ENCODE measurements at regions not wholly inside any gene's neighbourhood (a gene's known extent, or its start where the extent isn't known, plus 50 kb on each side); places are given as distances from the start of the nearest gene placed in this dataset.
"Not testable (repeated sequence)": the region's sequence is repeated elsewhere in the genome, so short reads cannot be mapped to it uniquely, and the experiment has no call there.

DNA sequence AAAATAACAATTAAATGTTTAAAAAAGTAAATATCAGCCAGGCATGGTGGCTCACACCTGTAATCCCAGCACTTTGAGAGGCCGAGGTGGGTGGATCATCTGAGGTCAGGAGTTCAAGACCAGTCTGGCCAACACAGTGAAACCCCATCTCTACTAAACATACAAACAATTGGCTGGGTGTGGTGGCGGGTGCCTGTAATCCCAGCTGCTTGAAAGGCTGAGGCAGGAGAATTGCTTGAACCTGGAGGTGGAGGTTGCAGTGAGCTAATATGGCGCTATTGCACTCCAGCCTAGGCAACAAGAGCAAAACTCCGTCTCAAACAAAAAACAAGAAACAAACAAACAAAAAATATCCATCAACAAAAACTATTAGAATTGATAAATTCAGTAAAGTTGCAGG lies 77.5 kb downstream of the SNX5 start:
- not testable (repeated sequence) for H3K4me3 ChIP-seq; H3K27me3 ChIP-seq (replicated peaks in 1 of 7); DNase-seq; H3K27ac ChIP-seq; H3K36me3 ChIP-seq
- Histone ChIP-seq H3K9me3 (peaks cover 0 to 15% (median 8%) of the 10 kb centered on the region in 8 donors), H3K4me1 (peaks cover 3 to 47% (median 28%) of the 10 kb centered on the region in 6 donors)
- intact Hi-C loops (cut with DNase I; ENCODE audit: low total_unique reads), result loop anchor here (10.0 kb wide), 1 partner anchor 386 kb away; no protein-coding TSS in a partner anchor
- 92 to 96% (median 95%) methylated on average over 4 of the region's 4 CpGs for WGBS, 5 donors

DNA sequence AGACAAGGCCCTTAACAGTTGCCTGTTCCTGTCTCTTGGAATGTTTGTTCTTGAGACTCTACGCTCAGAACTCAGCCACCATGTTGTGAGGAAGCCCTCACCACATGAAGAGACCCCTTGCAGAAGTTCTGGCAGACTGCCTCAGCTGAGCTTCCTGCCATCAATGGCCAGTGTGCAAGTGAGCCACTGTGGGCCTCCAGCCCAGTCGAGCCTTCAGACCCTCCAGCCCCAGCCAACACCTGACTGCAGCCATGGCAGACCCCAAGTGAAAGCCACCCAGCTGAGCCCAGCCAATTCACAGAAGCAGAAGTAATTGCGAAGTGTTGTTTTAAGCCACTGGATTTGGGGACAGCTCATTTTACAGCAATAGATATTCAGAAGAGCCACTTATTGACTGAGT lies 78.3 kb downstream of the SNX5 start:
- DNase-seq, result peak; percentile 34
- peaks cover 0 to 6% (median 0%) of the 10 kb centered on the region in 7 donors for H3K27me3 ChIP-seq (replicated peaks in 1 of 7)
- H3K27ac ChIP-seq, result no peak overlapping the region
- TF ChIP-seq, protein P1, sequence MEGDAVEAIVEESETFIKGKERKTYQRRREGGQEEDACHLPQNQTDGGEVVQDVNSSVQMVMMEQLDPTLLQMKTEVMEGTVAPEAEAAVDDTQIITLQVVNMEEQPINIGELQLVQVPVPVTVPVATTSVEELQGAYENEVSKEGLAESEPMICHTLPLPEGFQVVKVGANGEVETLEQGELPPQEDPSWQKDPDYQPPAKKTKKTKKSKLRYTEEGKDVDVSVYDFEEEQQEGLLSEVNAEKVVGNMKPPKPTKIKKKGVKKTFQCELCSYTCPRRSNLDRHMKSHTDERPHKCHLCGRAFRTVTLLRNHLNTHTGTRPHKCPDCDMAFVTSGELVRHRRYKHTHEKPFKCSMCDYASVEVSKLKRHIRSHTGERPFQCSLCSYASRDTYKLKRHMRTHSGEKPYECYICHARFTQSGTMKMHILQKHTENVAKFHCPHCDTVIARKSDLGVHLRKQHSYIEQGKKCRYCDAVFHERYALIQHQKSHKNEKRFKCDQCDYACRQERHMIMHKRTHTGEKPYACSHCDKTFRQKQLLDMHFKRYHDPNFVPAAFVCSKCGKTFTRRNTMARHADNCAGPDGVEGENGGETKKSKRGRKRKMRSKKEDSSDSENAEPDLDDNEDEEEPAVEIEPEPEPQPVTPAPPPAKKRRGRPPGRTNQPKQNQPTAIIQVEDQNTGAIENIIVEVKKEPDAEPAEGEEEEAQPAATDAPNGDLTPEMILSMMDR (IDR thresholded peaks at IDR 0.05 in 8 of 11, conservative IDR thresholded peaks at IDR 0.05 in 3 of 11), result no peak
- TF ChIP-seq POLR2AphosphoS5 (IDR thresholded peaks at IDR 0.05) (no peak), POLR2A (IDR thresholded peaks at IDR 0.05) (no peak)
- peaks cover 0 to 15% (median 8%) of the 10 kb centered on the region in 8 donors for H3K9me3 ChIP-seq
- H3K4me1 ChIP-seq, result peaks cover 7 to 47% (median 29%) of the 10 kb centered on the region in 6 donors
- intact Hi-C loops (cut with DNase I; ENCODE audit: low total_unique reads), result loop anchor here (10.0 kb wide), 1 partner anchor 386 kb away; no protein-coding TSS in a partner anchor
- 84 to 97% (median 93%) methylated on average over 2 to 3 of the region's 3 CpGs for WGBS, 5 donors
- no peaks in the 10 kb centered on the region for H3K36me3 ChIP-seq
- H3K4me3 ChIP-seq, result no peak overlapping the region

DNA sequence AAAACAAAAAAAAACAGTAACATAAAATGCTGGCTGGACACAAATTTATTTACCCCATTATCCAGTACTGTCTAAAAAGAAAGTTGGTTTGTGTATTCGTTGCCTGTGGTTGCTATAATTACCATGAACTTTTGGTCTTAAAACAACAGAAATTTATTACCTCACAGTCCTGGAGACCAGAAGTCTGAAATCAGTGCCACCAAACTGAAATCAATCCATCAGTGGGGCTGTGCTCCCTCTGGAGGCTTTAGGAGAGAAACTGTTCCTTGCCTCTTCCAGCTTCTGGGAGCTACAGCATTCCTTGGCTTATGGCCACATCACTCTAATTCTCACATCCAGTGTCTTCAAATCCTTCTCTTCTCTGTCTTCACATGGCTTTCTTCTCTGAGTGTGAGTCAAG lies 79.4 kb downstream of the SNX5 start:
- no peak for DNase-seq
- Histone ChIP-seq H3K36me3 (no peaks in the 10 kb centered on the region), H3K4me3 (no peak overlapping the region), H3K4me1 (peaks cover 13 to 46% (median 30%) of the 10 kb centered on the region in 6 donors), H3K27me3 (replicated peaks in 1 of 7) (no peaks in the 10 kb centered on the region), H3K9me3 (peaks cover 0 to 15% (median 8%) of the 10 kb centered on the region in 8 donors), H3K27ac (no peak overlapping the region)
- TF ChIP-seq POLR2AphosphoS5 (IDR thresholded peaks at IDR 0.05) (no peak), POLR2A (IDR thresholded peaks at IDR 0.05) (no peak)
- TF ChIP-seq, protein P1 (IDR thresholded peaks at IDR 0.05 in 8 of 11, conservative IDR thresholded peaks at IDR 0.05 in 3 of 11), result no peak
- 81 to 93% (median 89%) methylated on average over 1 of the region's 1 CpG for WGBS, 5 donors
- intact Hi-C loops (cut with DNase I; ENCODE audit: low total_unique reads), result no loop called here

DNA sequence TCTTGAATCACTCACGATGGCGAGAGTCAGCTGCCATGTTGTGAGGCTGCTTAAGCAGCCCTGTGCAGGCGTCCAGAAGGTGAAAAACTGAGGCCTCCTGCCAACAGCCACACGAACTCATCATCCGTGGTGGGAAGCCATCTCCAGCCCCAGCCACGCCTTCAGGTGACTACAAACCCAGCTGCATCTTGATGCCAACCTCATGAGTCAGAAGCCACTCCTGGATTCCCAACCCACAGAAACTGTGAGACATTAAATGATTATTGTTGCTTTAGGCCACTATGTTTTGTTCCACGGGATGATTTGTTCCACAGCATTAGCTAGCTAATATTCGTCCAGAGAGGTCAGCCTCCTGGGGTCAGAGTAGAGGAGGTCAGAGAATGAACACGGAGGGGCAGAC lies 80.5 kb downstream of the SNX5 start:
- DNase-seq, result peak; percentile 47
- Histone ChIP-seq H3K4me3 (no peak overlapping the region), H3K9me3 (peaks cover 0 to 15% (median 8%) of the 10 kb centered on the region in 8 donors), H3K27ac (no peak overlapping the region), H3K27me3 (replicated peaks in 1 of 7) (no peaks in the 10 kb centered on the region), H3K36me3 (no peaks in the 10 kb centered on the region), H3K4me1 (peaks cover 15 to 46% (median 26%) of the 10 kb centered on the region in 6 donors)
- 65 to 84% (median 69%) methylated on average over 9 of the region's 9 CpGs for WGBS, 5 donors
- TF ChIP-seq POLR2A (IDR thresholded peaks at IDR 0.05), result no peak
- intact Hi-C loops (cut with DNase I; ENCODE audit: low total_unique reads), result no loop called here

DNA sequence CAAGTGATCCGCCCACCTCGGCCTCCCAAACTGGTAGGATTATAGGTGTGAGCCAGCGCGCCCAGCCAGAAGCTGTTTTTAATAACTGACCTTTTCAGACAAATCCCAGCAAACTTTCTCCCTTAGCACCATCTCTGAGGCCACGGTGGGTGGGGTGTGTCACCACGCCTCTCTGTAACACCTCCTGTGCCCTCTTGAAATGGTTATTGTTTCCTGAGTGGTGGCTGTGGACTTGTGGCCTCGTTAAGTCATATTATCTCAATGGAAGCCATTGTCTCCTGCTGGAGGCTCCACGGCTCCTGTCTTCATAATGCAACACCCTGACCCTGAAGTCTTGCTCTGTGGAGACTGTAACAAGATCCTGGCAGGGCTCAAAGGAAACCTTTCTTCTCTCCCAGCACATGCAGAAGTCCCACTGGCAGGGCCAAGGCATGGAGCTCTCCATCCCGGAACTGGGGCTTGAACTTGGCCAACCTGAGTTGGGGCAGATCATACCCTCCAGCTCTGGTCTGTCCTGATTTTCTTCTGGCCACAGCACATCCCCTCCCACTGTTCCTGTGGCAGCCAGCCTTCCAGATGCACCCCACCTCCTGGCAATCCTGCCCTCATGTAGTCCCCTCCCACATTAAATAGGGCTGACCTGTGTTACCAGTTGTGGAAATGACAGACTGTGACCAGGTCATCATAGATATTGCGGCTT lies 81.1 kb downstream of the SNX5 start:
- H3K36me3 ChIP-seq, result no peaks in the 10 kb centered on the region
- peaks cover 15 to 48% (median 26%) of the 10 kb centered on the region in 6 donors for H3K4me1 ChIP-seq
- DNase-seq, result peak; percentile 49
- H3K27me3 ChIP-seq (replicated peaks in 1 of 7), result no peaks in the 10 kb centered on the region
- peaks cover 0 to 15% (median 8%) of the 10 kb centered on the region in 8 donors for H3K9me3 ChIP-seq
- no peak overlapping the region for H3K27ac ChIP-seq
- no peak overlapping the region for H3K4me3 ChIP-seq
- TF ChIP-seq POLR2AphosphoS5 (IDR thresholded peaks at IDR 0.05) (no peak), POLR2A (IDR thresholded peaks at IDR 0.05) (no peak)
- TF ChIP-seq, protein P1 (IDR thresholded peaks at IDR 0.05 in 8 of 11, conservative IDR thresholded peaks at IDR 0.05 in 3 of 11), result no peak
- 78 to 90% (median 79%) methylated on average over 10 of the region's 10 CpGs for WGBS, 5 donors
- intact Hi-C loops (cut with DNase I; ENCODE audit: low total_unique reads), result no loop called here
